PC-9 (cell line): ENCODE measurements at regions not wholly inside any gene's neighbourhood (a gene's known extent, or its start where the extent isn't known, plus 50 kb on each side); places are given as distances from the start of the nearest gene placed in this dataset.

Experiments used
- BruUV-seq: library from RNA; stranded (reverse); fragments of 400-500 nt; replicated peaks from 2 replicates; lab custom pipeline; 2021; lab: Mats Ljungman, UMichigan
- CTCF ChIA-PET: fragments of 300-600 bp; sonication (Branson Sonifier 250); formaldehyde crosslinking; loops from one replicate; lab custom pipeline; 2022; ENCODE audit warnings: antibody characterized with exemption; lab: Charles Lee
- POLR2A ChIA-PET: fragments of 300-600 bp; sonication (Branson Sonifier 250); formaldehyde crosslinking; loops from one replicate; lab custom pipeline; 2022; ENCODE audit warnings: antibody characterized with exemption; ENCODE audit not compliant: unreplicated experiment; lab: Charles Lee
- DNase-seq, 2 experiments: peaks; one replicate each; pipeline versions ENCODE4 v3.0.0 to v3.0.0-alpha.2; 2015 to 2022; ENCODE audit warnings: mixed read lengths in 1 of 2
- H2AFZ ChIP-seq: fragments of 200-600 bp; sonication (generic); 2 replicates; pipeline ENCODE4 v1.8.1; 2017; ENCODE audit warnings: antibody characterized with exemption
- H3F3A ChIP-seq: fragments of 200-600 bp; sonication (generic); 2 replicates; pipeline ENCODE4 v1.8.1; 2017; ENCODE audit warnings: antibody characterized with exemption, mild to moderate bottlenecking, low read depth; ENCODE audit not compliant: insufficient read depth
- H3K27ac ChIP-seq: fragments of 200-600 bp; sonication (generic); 2 replicates; pipeline ENCODE4 v1.6.1; 2016; ENCODE audit warnings: mixed run types
- H3K27me3 ChIP-seq: fragments of 200-600 bp; sonication (generic); 2 replicates; pipeline ENCODE4 v1.6.1; 2016; ENCODE audit warnings: low read depth, mixed run types; ENCODE audit not compliant: insufficient read depth
- H3K36me3 ChIP-seq: fragments of 200-600 bp; sonication (generic); 2 replicates; pipeline ENCODE4 v1.6.1; 2016; ENCODE audit warnings: low read depth, mixed run types
- H3K4me1 ChIP-seq: fragments of 200-600 bp; sonication (generic); replicated peaks from 2 replicates; pipeline ENCODE4 v1.6.1; 2016; ENCODE audit warnings: mixed run types; ENCODE audit not compliant: insufficient read depth
- H3K4me2 ChIP-seq: fragments of 200-600 bp; sonication (generic); 2 replicates; pipeline ENCODE4 v1.6.1; 2017; ENCODE audit warnings: mixed run types
- H3K4me3 ChIP-seq: fragments of 200-600 bp; sonication (generic); 2 replicates; pipeline ENCODE4 v1.6.1; 2016; ENCODE audit warnings: mixed run types
- H3K79me2 ChIP-seq: fragments of 200-600 bp; sonication (generic); 2 replicates; pipeline ENCODE4 v1.6.1; 2017; ENCODE audit warnings: low read depth, mixed run types
- H3K9me2 ChIP-seq: fragments of 200-600 bp; sonication (generic); 2 replicates; pipeline ENCODE4 v1.8.1; 2017; ENCODE audit warnings: mild to moderate bottlenecking; ENCODE audit not compliant: insufficient read depth
- H3K9me3 ChIP-seq: fragments of 200-600 bp; sonication (generic); 2 replicates; pipeline ENCODE4 v1.8.1; 2016; ENCODE audit warnings: low read depth; ENCODE audit not compliant: insufficient read depth
- H4K20me1 ChIP-seq: fragments of 200-600 bp; sonication (generic); 2 replicates; pipeline ENCODE4 v1.8.1; 2017; ENCODE audit not compliant: insufficient read depth
- CTCF ChIP-seq: fragments of 200-600 bp; sonication (generic); conservative IDR thresholded peaks from 2 replicates; pipeline ENCODE4 v1.6.1; 2017; ENCODE audit warnings: mixed run types, antibody characterized with exemption, mild to moderate bottlenecking, moderate library complexity
- EZH2 ChIP-seq: fragments of 200-600 bp; sonication (generic); IDR thresholded peaks from 2 replicates; pipeline ENCODE4 v1.8.0; 2017; ENCODE audit warnings: antibody characterized with exemption, low read depth
- intact Hi-C: fragments of 100-400 bp; cut with micrococcal nuclease; formaldehyde crosslinking; loops from one replicate; pipeline ENCODE4 v1.10.0; 2022; ENCODE audit not compliant: unreplicated experiment

DNA sequence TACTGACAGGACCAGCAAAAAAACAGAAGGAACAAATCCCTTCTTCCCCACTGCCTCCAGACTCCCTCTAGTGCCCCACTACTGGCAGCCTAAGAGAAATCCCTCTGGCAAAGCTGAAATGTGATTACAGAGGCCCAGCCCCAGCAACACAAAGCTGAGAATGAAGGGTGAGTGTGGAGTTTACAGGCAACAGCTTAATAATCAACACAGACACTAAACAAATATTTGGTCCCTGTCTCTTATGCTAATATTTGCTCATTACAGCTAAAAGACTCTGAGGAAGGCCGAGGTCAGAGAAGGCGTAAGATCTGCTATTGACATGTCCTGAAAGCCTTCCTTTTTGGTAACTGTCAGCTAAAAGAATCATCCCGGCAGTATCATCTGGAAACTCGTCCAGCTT, 308.5 kb upstream of the RASGRP1 start:
- H3K4me3 ChIP-seq, result no peak overlapping the region
- H3K36me3 ChIP-seq, result no peaks in the 10 kb centered on the region
- H3K27me3 ChIP-seq, result no peaks in the 10 kb centered on the region
- POLR2A ChIA-PET, result no interaction called here
- no peak for TF ChIP-seq CTCF
- no peak for TF ChIP-seq EZH2
- H3K27ac ChIP-seq, result no peak overlapping the region
- intact Hi-C loops, result no loop called here
- H4K20me1 ChIP-seq, result no peaks in the 10 kb centered on the region
- peaks cover 7% of the 10 kb centered on the region for H3K4me1 ChIP-seq
- no TSS peak for BruUV-seq
- peaks cover 5% of the 10 kb centered on the region for H3F3A ChIP-seq
- H3K79me2 ChIP-seq, result no peaks in the 10 kb centered on the region
- H2AFZ ChIP-seq, result no peak overlapping the region
- H3K9me2 ChIP-seq, result no peaks in the 10 kb centered on the region
- H3K9me3 ChIP-seq, result 0 out of 2 replicates have a peak, but pooled peaks cover 3% of the 10 kb centered on the region
- no peak for DNase-seq
- no peak overlapping the region for H3K4me2 ChIP-seq
- CTCF ChIA-PET, result no interaction called here

DNA sequence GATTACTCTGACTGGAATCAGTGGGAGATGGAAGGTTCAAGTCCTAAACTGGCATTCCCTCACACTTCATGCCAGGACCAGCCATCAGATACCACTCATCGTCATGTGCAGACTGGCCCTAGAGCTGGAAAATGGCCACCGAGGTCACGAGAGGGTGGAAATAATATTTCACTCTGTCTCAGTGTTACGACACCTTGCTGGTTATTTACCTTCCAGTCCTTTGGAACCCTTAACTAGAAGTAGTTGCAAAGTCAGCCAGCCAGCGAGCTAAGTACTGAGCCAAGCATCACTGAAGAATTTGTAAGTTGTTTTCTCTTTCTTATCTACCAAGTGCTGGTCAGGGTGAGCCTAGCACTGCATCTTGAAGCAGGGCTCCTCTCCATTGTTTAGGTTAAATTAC, 309.9 kb upstream of the RASGRP1 start:
- CTCF ChIA-PET, result no interaction called here
- no peaks in the 10 kb centered on the region for H3K36me3 ChIP-seq
- no peaks in the 10 kb centered on the region for H3K79me2 ChIP-seq
- TF ChIP-seq EZH2 (no peak), CTCF (no peak)
- 0 out of 2 replicates have a peak, but pooled peaks cover 3% of the 10 kb centered on the region for H3K9me3 ChIP-seq
- DNase-seq, result no peak
- no peaks in the 10 kb centered on the region for H4K20me1 ChIP-seq
- no TSS peak for BruUV-seq
- no peak overlapping the region for H3K27ac ChIP-seq
- no peaks in the 10 kb centered on the region for H3K9me2 ChIP-seq
- H2AFZ ChIP-seq, result no peak overlapping the region
- POLR2A ChIA-PET, result no interaction called here
- H3K4me2 ChIP-seq, result no peak overlapping the region
- no peaks in the 10 kb centered on the region for H3F3A ChIP-seq
- H3K4me1 ChIP-seq, result no peaks in the 10 kb centered on the region
- no peaks in the 10 kb centered on the region for H3K27me3 ChIP-seq
- intact Hi-C loops, result no loop called here
- no peak overlapping the region for H3K4me3 ChIP-seq

DNA sequence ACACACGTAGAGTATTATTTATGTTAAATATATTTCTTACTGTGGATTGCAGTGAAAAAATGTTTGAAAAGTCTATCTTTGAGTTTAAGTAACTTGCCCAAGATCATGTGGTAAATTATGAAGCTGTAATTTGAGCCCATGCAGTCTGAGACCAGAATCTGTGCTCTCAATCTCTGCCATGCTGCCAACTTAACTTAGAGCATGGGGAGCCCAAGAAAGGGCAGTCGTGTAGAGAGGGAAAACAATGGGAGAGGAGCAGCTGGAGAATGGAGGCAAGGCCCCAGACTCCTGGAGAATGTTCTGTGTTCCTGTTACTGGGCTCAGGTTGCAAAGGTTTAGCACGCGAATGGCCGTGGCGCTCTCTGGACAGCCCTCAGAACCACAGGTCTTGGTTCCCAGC, 311.6 kb upstream of the RASGRP1 start:
- no TSS peak for BruUV-seq

More for the DNA sequence above, 311.6 kb upstream of the RASGRP1 start:
- no peak overlapping the region for H2AFZ ChIP-seq
- no peak overlapping the region for H3K4me3 ChIP-seq
- H3K27ac ChIP-seq, result no peak overlapping the region
- no peaks in the 10 kb centered on the region for H3K4me1 ChIP-seq
- POLR2A ChIA-PET, result no interaction called here
- CTCF ChIA-PET, result no interaction called here
- no peak overlapping the region for H3K4me2 ChIP-seq
- intact Hi-C loops, result no loop called here
- H4K20me1 ChIP-seq, result no peaks in the 10 kb centered on the region
- no peaks in the 10 kb centered on the region for H3K36me3 ChIP-seq
- no peaks in the 10 kb centered on the region for H3K27me3 ChIP-seq
- H3F3A ChIP-seq, result no peaks in the 10 kb centered on the region
- DNase-seq, result no peak
- H3K9me2 ChIP-seq, result no peaks in the 10 kb centered on the region
- no peaks in the 10 kb centered on the region for H3K9me3 ChIP-seq
- TF ChIP-seq EZH2, result no peak
- no peak for TF ChIP-seq CTCF
- H3K79me2 ChIP-seq, result no peaks in the 10 kb centered on the region
